ENCODE measurements at regions not wholly inside any gene's neighbourhood (a gene's known extent, or its start where the extent isn't known, plus 50 kb on each side); places are given as distances from the start of the nearest gene placed in this dataset.

DNA sequence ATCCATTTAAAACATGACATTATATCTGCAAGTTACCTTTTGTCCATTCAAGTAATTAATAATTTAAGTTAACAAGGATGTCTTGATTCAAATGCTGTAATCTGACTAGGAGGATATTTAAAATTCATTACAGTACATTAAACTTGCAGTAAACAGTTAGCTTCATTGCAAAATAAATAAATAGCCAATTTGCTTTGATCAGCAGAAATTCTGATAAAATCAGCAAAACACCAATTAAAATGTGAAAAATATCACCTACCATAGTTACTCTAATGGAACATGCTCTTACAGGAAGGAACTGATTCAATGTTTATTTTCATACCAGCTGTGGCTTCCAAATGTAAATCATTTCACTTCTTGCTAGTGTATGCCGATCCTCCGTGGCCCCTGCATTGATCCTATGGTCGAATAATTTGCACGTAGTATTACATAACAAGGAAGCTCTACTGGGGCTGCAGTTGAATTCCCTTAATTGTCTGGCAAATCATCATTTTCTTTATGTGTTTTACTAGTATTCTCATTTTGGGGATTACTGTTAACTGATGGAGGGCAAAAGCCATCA lies 150.7 kb downstream of the FOXB1 start:
- TF ChIP-seq, protein P1, sequence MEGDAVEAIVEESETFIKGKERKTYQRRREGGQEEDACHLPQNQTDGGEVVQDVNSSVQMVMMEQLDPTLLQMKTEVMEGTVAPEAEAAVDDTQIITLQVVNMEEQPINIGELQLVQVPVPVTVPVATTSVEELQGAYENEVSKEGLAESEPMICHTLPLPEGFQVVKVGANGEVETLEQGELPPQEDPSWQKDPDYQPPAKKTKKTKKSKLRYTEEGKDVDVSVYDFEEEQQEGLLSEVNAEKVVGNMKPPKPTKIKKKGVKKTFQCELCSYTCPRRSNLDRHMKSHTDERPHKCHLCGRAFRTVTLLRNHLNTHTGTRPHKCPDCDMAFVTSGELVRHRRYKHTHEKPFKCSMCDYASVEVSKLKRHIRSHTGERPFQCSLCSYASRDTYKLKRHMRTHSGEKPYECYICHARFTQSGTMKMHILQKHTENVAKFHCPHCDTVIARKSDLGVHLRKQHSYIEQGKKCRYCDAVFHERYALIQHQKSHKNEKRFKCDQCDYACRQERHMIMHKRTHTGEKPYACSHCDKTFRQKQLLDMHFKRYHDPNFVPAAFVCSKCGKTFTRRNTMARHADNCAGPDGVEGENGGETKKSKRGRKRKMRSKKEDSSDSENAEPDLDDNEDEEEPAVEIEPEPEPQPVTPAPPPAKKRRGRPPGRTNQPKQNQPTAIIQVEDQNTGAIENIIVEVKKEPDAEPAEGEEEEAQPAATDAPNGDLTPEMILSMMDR (conservative IDR thresholded peaks at IDR 0.05; ENCODE audit: low read length), result no peak
- TF ChIP-seq EZH2phosphoT487 (IDR thresholded peaks at IDR 0.05; ENCODE audit: borderline replicate concordance), result no peak

Data from Loucy (cell line).